K562 (cell line): ENCODE measurements at regions not wholly inside any gene's neighbourhood (a gene's known extent, or its start where the extent isn't known, plus 50 kb on each side); places are given as distances from the start of the nearest gene placed in this dataset.

ENCODE experiments used
- FOXJ3 ChIP-seq: sonication (generic); formaldehyde crosslinking; IDR thresholded peaks from 2 replicates; pipeline ENCODE4 v1.4.0; 2020; ENCODE audit warnings: mild to moderate bottlenecking, missing genetic modification reagents
- GTF2E2 ChIP-seq: fragments of 200-800 bp; sonication (Bioruptor generic); IDR thresholded peaks from 2 replicates; pipeline ENCODE4 v1.6.1; 2016; ENCODE audit warnings: missing genetic modification characterization, missing compliant biosample characterization
- HDAC6 ChIP-seq: IDR thresholded peaks from 2 replicates; pipeline ENCODE4 v1.6.1; 2012; ENCODE audit warnings: low read depth, mild to moderate bottlenecking, control low read depth, inconsistent platforms, low read length, moderate library complexity
- POLR2A ChIP-seq: fragments of 450-650 bp; conservative IDR thresholded peaks from 2 replicates; pipeline ENCODE4 v1.6.1; 2016
- TCF7L2 ChIP-seq: fragments of 150-350 bp; IDR thresholded peaks from 2 replicates; pipeline ENCODE4 v1.6.1; 2016; ENCODE audit warnings: low read depth, mild to moderate bottlenecking, low read length, moderate library complexity
- UBTF ChIP-seq, 2 experiments: IDR thresholded peaks; 2 replicates each; pipeline ENCODE4 v1.6.1; 2012; ENCODE audit warnings: improper control_type of control experiment in 2 of 2, low read depth in 2 of 2, low read length in 2 of 2, borderline replicate concordance in 1 of 2
- ZBTB2 ChIP-seq: fragments of 450-650 bp; IDR thresholded peaks from 2 replicates; pipeline ENCODE4 v1.6.1; 2016; ENCODE audit warnings: antibody characterized with exemption
- ZNF253 ChIP-seq: fragments of 250-450 bp; sonication (Bioruptor Pico); conservative IDR thresholded peaks from 2 replicates; pipeline ENCODE4 v1.6.1; 2021; ENCODE audit warnings: mild to moderate bottlenecking
- TF ChIP-seq, protein P1 (sequence below): fragments of 450-650 bp; IDR thresholded peaks from 2 replicates; pipeline ENCODE4 v1.6.1; 2016; ENCODE audit warnings: borderline replicate concordance
- TF ChIP-seq, protein P2 (sequence below): fragments of 200-800 bp; sonication (Bioruptor generic); IDR thresholded peaks from 2 replicates; pipeline ENCODE4 v1.6.1; 2017; ENCODE audit warnings: missing genetic modification characterization, missing compliant biosample characterization
- TF ChIP-seq, protein P3 (sequence below): fragments of 150-350 bp; conservative IDR thresholded peaks from 2 replicates; pipeline ENCODE4 v1.6.1; 2014; ENCODE audit warnings: low read length

DNA sequence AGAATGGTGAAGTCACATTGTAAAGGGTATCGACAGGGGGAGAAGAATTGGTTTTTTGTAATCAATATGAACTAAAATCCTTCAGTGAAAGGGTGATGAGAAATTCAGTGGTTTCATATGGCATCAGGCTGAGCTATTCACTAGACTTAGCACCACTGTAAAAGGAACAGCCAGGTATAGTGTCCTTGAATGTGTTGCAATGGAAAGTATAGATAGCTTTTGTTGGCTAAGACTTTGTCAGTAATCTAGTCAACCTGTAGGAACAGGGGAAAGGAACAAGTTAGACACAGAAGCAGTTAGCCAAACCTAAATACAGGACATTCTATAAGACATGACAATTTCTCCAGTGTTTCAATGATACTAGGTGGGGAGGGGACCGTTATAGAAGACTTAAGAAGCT is 172.6 kb upstream of the MOCS1 start (continued):
- no peak for TF ChIP-seq HDAC6
- no peak for TF ChIP-seq ZBTB2
- TF ChIP-seq UBTF (IDR thresholded peaks at IDR 0.05; ENCODE audit: borderline replicate concordance in 1 of 2, low read depth in 2 of 2, low read length in 2 of 2): no peak
- TF ChIP-seq, protein P1, sequence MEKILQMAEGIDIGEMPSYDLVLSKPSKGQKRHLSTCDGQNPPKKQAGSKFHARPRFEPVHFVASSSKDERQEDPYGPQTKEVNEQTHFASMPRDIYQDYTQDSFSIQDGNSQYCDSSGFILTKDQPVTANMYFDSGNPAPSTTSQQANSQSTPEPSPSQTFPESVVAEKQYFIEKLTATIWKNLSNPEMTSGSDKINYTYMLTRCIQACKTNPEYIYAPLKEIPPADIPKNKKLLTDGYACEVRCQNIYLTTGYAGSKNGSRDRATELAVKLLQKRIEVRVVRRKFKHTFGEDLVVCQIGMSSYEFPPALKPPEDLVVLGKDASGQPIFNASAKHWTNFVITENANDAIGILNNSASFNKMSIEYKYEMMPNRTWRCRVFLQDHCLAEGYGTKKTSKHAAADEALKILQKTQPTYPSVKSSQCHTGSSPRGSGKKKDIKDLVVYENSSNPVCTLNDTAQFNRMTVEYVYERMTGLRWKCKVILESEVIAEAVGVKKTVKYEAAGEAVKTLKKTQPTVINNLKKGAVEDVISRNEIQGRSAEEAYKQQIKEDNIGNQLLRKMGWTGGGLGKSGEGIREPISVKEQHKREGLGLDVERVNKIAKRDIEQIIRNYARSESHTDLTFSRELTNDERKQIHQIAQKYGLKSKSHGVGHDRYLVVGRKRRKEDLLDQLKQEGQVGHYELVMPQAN: no peak
- no peak for TF ChIP-seq GTF2E2 (tag)
- TF ChIP-seq, protein P2, sequence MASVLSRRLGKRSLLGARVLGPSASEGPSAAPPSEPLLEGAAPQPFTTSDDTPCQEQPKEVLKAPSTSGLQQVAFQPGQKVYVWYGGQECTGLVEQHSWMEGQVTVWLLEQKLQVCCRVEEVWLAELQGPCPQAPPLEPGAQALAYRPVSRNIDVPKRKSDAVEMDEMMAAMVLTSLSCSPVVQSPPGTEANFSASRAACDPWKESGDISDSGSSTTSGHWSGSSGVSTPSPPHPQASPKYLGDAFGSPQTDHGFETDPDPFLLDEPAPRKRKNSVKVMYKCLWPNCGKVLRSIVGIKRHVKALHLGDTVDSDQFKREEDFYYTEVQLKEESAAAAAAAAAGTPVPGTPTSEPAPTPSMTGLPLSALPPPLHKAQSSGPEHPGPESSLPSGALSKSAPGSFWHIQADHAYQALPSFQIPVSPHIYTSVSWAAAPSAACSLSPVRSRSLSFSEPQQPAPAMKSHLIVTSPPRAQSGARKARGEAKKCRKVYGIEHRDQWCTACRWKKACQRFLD (CRISPR knock-in tag): no peak
- TF ChIP-seq ZNF253 (CRISPR knock-in tag): no peak
- TF ChIP-seq FOXJ3 (CRISPR knock-in tag): no peak
- TF ChIP-seq TCF7L2: no peak
- TF ChIP-seq POLR2A: no peak
- TF ChIP-seq, protein P3, sequence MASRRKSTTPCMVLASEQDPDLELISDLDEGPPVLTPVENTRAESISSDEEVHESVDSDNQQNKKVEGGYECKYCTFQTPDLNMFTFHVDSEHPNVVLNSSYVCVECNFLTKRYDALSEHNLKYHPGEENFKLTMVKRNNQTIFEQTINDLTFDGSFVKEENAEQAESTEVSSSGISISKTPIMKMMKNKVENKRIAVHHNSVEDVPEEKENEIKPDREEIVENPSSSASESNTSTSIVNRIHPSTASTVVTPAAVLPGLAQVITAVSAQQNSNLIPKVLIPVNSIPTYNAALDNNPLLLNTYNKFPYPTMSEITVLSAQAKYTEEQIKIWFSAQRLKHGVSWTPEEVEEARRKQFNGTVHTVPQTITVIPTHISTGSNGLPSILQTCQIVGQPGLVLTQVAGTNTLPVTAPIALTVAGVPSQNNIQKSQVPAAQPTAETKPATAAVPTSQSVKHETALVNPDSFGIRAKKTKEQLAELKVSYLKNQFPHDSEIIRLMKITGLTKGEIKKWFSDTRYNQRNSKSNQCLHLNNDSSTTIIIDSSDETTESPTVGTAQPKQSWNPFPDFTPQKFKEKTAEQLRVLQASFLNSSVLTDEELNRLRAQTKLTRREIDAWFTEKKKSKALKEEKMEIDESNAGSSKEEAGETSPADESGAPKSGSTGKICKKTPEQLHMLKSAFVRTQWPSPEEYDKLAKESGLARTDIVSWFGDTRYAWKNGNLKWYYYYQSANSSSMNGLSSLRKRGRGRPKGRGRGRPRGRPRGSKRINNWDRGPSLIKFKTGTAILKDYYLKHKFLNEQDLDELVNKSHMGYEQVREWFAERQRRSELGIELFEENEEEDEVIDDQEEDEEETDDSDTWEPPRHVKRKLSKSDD: no peak
